ENCODE measurements at regions not wholly inside any gene's neighbourhood (a gene's known extent, or its start where the extent isn't known, plus 50 kb on each side); places are given as distances from the start of the nearest gene placed in this dataset.

GRCh38 chr12:33628087-33628486 lies 188.5 kb upstream of the SYT10 start:
- Histone ChIP-seq H3K4me3 (replicated peaks in 1 of 2; ENCODE audit: low read depth in 1 of 2, low read length in 2 of 2) (no peak overlapping the region), H3K79me2 (ENCODE audit: insufficient read depth, low read length) (no peaks in the 10 kb centered on the region), H3K4me2 (ENCODE audit: low read length) (no peak overlapping the region), H2AFZ (ENCODE audit: low read depth, low read length, poor library complexity, severe bottlenecking) (no peak overlapping the region), H3K36me3 (ENCODE audit: control insufficient read depth in 1 of 2, insufficient read depth in 2 of 2, low read length in 2 of 2) (no peaks in the 10 kb centered on the region), H3K27me3 (ENCODE audit: insufficient read depth, low read length) (no peaks in the 10 kb centered on the region), H3K4me1 (ENCODE audit: control insufficient read depth in 1 of 2, insufficient read depth in 2 of 2, low read length in 2 of 2) (no peaks in the 10 kb centered on the region), H3K9ac (ENCODE audit: low read length) (no peak overlapping the region), H3K27ac (ENCODE audit: low read depth, low read length) (no peak overlapping the region), H3K9me3 (ENCODE audit: control insufficient read depth in 1 of 2, insufficient read depth in 1 of 2, low read depth in 1 of 2, low read length in 2 of 2) (peaks cover 4 to 10% of the 10 kb centered on the region in 2 experiments; a peak in 2 of 4 replicates), H3K9me2 (ENCODE audit: insufficient read depth) (no peaks in the 10 kb centered on the region), H4K20me1 (ENCODE audit: insufficient read depth) (no peaks in the 10 kb centered on the region)
- RAD21 ChIA-PET (ENCODE audit: low non-redundant PET in 1 of 2, low total read pairs in 2 of 2, uncharacterized antibody in 2 of 2, unreplicated experiment in 2 of 2), result no interaction called here
- intact Hi-C loops (cut with micrococcal nuclease), result no loop called here
- TF ChIP-seq TCF7L2 (IDR thresholded peaks at IDR 0.05; ENCODE audit: borderline replicate concordance, extremely low read depth, insufficient read depth, insufficient read length) (no peak), SIN3A (IDR thresholded peaks at IDR 0.05; ENCODE audit: low read depth) (no peak), SRF (IDR thresholded peaks at IDR 0.05; ENCODE audit: low read depth) (no peak), CBX3 (IDR thresholded peaks at IDR 0.05; ENCODE audit: low read depth) (no peak), CEBPB (IDR thresholded peaks at IDR 0.05; ENCODE audit: low read depth) (no peak), CTCF (IDR thresholded peaks at IDR 0.05 in 2 of 3, conservative IDR thresholded peaks at IDR 0.05 in 1 of 3; ENCODE audit: borderline replicate concordance in 1 of 3, insufficient read depth in 1 of 3, low read depth in 2 of 3, low read length in 2 of 3) (no peak), EGR1 (IDR thresholded peaks at IDR 0.05; ENCODE audit: low read depth) (no peak), POLR2AphosphoS5 (IDR thresholded peaks at IDR 0.05; ENCODE audit: low read depth, low read length) (no peak), YY1 (IDR thresholded peaks at IDR 0.05; ENCODE audit: extremely low read depth, insufficient replicate concordance, low read depth, low read length) (no peak)
- TF ChIP-seq, protein P1, sequence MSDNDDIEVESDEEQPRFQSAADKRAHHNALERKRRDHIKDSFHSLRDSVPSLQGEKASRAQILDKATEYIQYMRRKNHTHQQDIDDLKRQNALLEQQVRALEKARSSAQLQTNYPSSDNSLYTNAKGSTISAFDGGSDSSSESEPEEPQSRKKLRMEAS (IDR thresholded peaks at IDR 0.05), result no peak
- TF ChIP-seq, protein P2, sequence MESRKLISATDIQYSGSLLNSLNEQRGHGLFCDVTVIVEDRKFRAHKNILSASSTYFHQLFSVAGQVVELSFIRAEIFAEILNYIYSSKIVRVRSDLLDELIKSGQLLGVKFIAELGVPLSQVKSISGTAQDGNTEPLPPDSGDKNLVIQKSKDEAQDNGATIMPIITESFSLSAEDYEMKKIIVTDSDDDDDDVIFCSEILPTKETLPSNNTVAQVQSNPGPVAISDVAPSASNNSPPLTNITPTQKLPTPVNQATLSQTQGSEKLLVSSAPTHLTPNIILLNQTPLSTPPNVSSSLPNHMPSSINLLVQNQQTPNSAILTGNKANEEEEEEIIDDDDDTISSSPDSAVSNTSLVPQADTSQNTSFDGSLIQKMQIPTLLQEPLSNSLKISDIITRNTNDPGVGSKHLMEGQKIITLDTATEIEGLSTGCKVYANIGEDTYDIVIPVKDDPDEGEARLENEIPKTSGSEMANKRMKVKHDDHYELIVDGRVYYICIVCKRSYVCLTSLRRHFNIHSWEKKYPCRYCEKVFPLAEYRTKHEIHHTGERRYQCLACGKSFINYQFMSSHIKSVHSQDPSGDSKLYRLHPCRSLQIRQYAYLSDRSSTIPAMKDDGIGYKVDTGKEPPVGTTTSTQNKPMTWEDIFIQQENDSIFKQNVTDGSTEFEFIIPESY (IDR thresholded peaks at IDR 0.05; ENCODE audit: extremely low read depth, insufficient replicate concordance, low read length), result no peak
- DNase-seq (ENCODE audit: low read depth, low spot score), result no peak
- POLR2A ChIA-PET, result no interaction called here
- CTCF ChIA-PET, result no interaction called here
- ATAC-seq, result no peak
- BruUV-seq (replicated peaks), result no TSS peak

Data from HCT116 (cell line).